ENCODE measurements at regions not wholly inside any gene's neighbourhood (a gene's known extent, or its start where the extent isn't known, plus 50 kb on each side); places are given as distances from the start of the nearest gene placed in this dataset.

DNA sequence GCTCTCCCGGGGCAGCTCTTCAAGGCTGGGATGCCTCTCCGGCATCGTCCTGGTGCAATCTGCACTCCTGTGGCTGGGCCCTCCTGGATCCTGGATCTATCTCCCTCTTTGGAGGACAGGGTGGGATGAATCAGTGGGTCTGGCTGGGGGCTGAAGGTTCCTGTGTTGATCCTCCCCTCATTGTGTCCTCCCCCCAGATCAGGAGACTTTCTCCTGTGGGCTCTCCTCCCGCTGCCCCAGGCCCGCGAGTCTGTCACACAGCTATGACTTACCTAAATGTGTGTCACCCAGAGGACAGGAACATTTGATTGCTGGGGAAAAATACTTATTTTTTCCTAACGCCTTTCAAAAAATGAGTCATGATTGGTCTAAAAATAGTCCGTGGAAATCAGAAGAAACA, 106.8 kb upstream of the NECTIN1 start:
- Histone ChIP-seq H4K20me1 (ENCODE audit: insufficient read depth, low read length) (no peaks in the 10 kb centered on the region), H3K36me3 (replicated peaks; ENCODE audit: low read depth, low read length) (no peaks in the 10 kb centered on the region), H2AFZ (ENCODE audit: low read depth, low read length) (no peak overlapping the region), H3K4me2 (ENCODE audit: low read length) (no peak overlapping the region), H3K4me3 (ENCODE audit: low read length) (no peak overlapping the region), H3K27me3 (ENCODE audit: low read depth, low read length) (peaks cover 25% of the 10 kb centered on the region; the same call in 1 of the 2 replicates), H3K4me1 (ENCODE audit: low read length) (no peaks in the 10 kb centered on the region), H3K9me3 (ENCODE audit: insufficient read depth, low read length) (no peaks in the 10 kb centered on the region), H3K9ac (ENCODE audit: low read length) (no peak overlapping the region), H3K79me2 (ENCODE audit: low read length) (no peaks in the 10 kb centered on the region), H3K27ac (ENCODE audit: low read length) (no peak overlapping the region)
- no peak for TF ChIP-seq EZH2phosphoT487 (IDR thresholded peaks at IDR 0.05; ENCODE audit: low read depth)
- TF ChIP-seq, protein P1, sequence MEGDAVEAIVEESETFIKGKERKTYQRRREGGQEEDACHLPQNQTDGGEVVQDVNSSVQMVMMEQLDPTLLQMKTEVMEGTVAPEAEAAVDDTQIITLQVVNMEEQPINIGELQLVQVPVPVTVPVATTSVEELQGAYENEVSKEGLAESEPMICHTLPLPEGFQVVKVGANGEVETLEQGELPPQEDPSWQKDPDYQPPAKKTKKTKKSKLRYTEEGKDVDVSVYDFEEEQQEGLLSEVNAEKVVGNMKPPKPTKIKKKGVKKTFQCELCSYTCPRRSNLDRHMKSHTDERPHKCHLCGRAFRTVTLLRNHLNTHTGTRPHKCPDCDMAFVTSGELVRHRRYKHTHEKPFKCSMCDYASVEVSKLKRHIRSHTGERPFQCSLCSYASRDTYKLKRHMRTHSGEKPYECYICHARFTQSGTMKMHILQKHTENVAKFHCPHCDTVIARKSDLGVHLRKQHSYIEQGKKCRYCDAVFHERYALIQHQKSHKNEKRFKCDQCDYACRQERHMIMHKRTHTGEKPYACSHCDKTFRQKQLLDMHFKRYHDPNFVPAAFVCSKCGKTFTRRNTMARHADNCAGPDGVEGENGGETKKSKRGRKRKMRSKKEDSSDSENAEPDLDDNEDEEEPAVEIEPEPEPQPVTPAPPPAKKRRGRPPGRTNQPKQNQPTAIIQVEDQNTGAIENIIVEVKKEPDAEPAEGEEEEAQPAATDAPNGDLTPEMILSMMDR (IDR thresholded peaks at IDR 0.05; ENCODE audit: low read depth, low read length): no peak

DNA sequence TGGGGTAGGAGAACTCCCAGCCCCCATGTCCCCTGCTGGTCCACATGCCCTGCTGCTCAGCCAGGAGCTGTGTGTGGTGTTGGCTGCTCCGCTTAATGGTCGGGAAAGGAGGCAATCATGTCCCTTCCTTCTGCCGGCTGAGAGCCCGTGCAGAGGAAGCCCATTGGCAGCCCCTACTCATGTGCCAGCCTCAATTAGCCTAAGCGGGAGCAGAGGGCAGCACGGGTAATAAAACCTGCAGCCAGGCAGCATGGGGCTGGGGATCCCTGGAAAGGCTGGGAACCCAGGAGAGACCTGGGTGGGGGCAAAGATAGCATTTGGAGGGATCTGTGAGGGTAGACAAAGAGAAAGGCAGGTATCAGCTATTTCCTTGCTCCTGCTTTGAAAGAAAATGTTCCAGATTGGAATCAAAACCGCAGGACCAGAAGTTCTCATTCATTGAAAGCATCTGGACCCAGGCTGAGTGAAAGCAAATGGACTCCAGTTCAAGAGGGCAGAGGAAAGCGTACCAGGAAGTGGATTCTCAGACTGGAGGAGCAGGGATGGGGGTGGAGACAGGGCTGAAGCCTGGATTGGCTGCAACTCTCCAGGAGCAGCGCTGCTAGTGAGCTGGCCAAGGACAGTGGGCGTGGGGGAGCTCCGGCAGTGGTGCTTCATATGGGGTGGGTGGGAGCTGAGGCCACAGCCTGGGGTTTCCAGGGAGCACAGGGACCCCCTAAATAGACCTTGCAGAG, 103.4 kb upstream of the NECTIN1 start:
- H3K27me3 ChIP-seq (ENCODE audit: low read depth, low read length): peaks cover 15% of the 10 kb centered on the region; the same call in 1 of the 2 replicates
- no peak overlapping the region for H3K4me2 ChIP-seq (ENCODE audit: low read length)
- no peaks in the 10 kb centered on the region for H4K20me1 ChIP-seq (ENCODE audit: insufficient read depth, low read length)
- H3K27ac ChIP-seq (ENCODE audit: low read length): no peak overlapping the region
- no peaks in the 10 kb centered on the region for H3K79me2 ChIP-seq (ENCODE audit: low read length)
- H3K4me3 ChIP-seq (ENCODE audit: low read length): no peak overlapping the region
- no peak overlapping the region for H2AFZ ChIP-seq (ENCODE audit: low read depth, low read length)
- no peaks in the 10 kb centered on the region for H3K4me1 ChIP-seq (ENCODE audit: low read length)
- no peaks in the 10 kb centered on the region for H3K9me3 ChIP-seq (ENCODE audit: insufficient read depth, low read length)
- no peak for TF ChIP-seq EZH2phosphoT487 (IDR thresholded peaks at IDR 0.05; ENCODE audit: low read depth)
- TF ChIP-seq, protein P1 (IDR thresholded peaks at IDR 0.05; ENCODE audit: low read depth, low read length): no peak
- H3K9ac ChIP-seq (ENCODE audit: low read length): no peak overlapping the region
- H3K36me3 ChIP-seq (replicated peaks; ENCODE audit: low read depth, low read length): no peaks in the 10 kb centered on the region

DNA sequence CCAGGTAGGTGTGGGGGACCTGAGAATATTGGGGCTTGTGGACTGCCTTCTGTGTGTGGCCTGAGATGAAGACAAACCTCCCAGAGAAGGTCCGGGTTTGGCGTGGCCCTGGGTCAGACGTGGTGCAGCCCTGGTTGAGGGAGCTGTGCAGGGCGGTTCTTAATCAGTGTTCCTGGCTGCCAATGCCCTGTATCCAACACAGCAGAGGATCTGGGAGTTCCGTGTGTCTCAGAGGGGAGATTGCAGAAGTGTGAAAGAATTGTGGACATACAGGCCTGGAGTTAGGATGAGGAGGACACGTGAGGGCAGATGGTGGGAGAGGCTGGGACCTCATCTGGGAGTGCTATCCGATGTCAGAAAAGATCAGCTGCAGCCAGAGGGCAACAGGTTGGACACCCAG, 102.0 kb upstream of the NECTIN1 start:
- Histone ChIP-seq H3K79me2 (ENCODE audit: low read length) (no peaks in the 10 kb centered on the region), H3K4me3 (ENCODE audit: low read length) (no peak overlapping the region), H3K4me1 (ENCODE audit: low read length) (no peaks in the 10 kb centered on the region), H3K4me2 (ENCODE audit: low read length) (no peak overlapping the region), H3K9ac (ENCODE audit: low read length) (no peak overlapping the region), H3K36me3 (replicated peaks; ENCODE audit: low read depth, low read length) (no peaks in the 10 kb centered on the region), H4K20me1 (ENCODE audit: insufficient read depth, low read length) (no peaks in the 10 kb centered on the region), H3K27me3 (ENCODE audit: low read depth, low read length) (peaks cover 20% of the 10 kb centered on the region), H2AFZ (ENCODE audit: low read depth, low read length) (no peak overlapping the region), H3K9me3 (ENCODE audit: insufficient read depth, low read length) (no peaks in the 10 kb centered on the region), H3K27ac (ENCODE audit: low read length) (no peak overlapping the region)
- no peak for TF ChIP-seq EZH2phosphoT487 (IDR thresholded peaks at IDR 0.05; ENCODE audit: low read depth)
- TF ChIP-seq, protein P1 (IDR thresholded peaks at IDR 0.05; ENCODE audit: low read depth, low read length): no peak

DNA sequence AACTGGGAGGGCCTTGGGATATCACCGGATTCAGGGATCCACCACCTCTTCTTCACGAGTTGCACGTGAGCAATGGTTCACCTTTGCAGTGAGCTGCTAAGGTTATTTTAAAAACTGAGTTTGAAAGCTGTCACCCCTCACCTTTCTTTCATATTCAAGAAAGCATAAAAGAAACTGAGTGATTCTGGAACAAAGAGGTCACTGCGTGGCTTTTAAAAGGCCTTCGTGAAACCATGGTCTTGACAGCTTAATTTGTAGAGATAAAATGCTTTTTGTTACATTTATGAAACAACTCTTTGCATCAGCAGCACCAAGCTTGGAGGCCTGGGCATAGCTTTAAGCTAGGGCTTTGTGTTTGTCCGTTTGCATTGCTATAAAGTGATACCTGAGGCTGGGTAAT, 101.4 kb upstream of the NECTIN1 start:
- no peaks in the 10 kb centered on the region for H3K4me1 ChIP-seq (ENCODE audit: low read length)
- TF ChIP-seq, protein P1 (IDR thresholded peaks at IDR 0.05; ENCODE audit: low read depth, low read length): no peak
- TF ChIP-seq EZH2phosphoT487 (IDR thresholded peaks at IDR 0.05; ENCODE audit: low read depth): no peak
- H3K27me3 ChIP-seq (ENCODE audit: low read depth, low read length): peaks cover 18% of the 10 kb centered on the region
- no peak overlapping the region for H2AFZ ChIP-seq (ENCODE audit: low read depth, low read length)
- H3K27ac ChIP-seq (ENCODE audit: low read length): no peak overlapping the region
- no peaks in the 10 kb centered on the region for H3K79me2 ChIP-seq (ENCODE audit: low read length)
- H4K20me1 ChIP-seq (ENCODE audit: insufficient read depth, low read length): no peaks in the 10 kb centered on the region
- H3K9ac ChIP-seq (ENCODE audit: low read length): no peak overlapping the region
- H3K4me2 ChIP-seq (ENCODE audit: low read length): no peak overlapping the region
- no peaks in the 10 kb centered on the region for H3K9me3 ChIP-seq (ENCODE audit: insufficient read depth, low read length)
- H3K36me3 ChIP-seq (replicated peaks; ENCODE audit: low read depth, low read length): peaks cover 4% of the 10 kb centered on the region
- no peak overlapping the region for H3K4me3 ChIP-seq (ENCODE audit: low read length)
